ENCODE measurements at regions not wholly inside any gene's neighbourhood (a gene's known extent, or its start where the extent isn't known, plus 50 kb on each side); places are given as distances from the start of the nearest gene placed in this dataset.
A peak's percentile ranks its signal among the peaks of the same experiment; 100 is the strongest.
"Not testable (repeated sequence)": the region's sequence is repeated elsewhere in the genome, so short reads cannot be mapped to it uniquely, and the experiment has no call there.

DNA sequence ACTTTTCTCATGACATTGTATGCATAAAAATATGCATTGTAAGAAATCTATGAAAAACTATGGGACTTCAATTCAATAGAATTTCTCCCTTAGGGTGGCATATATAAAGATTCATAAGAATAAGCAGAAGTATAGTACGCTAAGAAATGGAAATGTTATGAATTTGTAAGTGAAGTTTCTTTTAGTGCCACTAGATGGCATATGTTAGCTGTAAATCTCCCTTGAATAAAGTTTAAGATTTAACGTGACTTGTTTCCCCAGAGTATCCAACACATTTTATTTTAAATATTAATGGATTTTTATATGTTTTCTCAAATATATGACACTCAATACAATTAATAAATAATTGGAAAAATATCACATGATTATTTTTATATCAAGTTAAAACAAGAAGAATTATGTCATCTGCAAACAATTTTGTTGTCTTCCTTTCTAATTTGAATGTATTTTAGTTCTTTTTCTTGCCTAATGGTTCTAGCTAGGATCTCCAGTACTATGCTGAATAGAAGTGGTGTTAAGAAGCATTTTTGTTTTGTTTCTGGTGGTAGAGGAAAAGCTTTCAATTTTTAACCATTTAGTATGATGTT is 287.2 kb downstream of the HGF start:
- no peaks in the 10 kb centered on the region for H3K36me3 Mint-ChIP-seq
- no peak for DNase-seq (ENCODE audit: extremely low spot score, unreplicated experiment)
- TF ChIP-seq, protein P1, sequence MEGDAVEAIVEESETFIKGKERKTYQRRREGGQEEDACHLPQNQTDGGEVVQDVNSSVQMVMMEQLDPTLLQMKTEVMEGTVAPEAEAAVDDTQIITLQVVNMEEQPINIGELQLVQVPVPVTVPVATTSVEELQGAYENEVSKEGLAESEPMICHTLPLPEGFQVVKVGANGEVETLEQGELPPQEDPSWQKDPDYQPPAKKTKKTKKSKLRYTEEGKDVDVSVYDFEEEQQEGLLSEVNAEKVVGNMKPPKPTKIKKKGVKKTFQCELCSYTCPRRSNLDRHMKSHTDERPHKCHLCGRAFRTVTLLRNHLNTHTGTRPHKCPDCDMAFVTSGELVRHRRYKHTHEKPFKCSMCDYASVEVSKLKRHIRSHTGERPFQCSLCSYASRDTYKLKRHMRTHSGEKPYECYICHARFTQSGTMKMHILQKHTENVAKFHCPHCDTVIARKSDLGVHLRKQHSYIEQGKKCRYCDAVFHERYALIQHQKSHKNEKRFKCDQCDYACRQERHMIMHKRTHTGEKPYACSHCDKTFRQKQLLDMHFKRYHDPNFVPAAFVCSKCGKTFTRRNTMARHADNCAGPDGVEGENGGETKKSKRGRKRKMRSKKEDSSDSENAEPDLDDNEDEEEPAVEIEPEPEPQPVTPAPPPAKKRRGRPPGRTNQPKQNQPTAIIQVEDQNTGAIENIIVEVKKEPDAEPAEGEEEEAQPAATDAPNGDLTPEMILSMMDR (conservative IDR thresholded peaks at IDR 0.05): peak; percentile 88
- H3K27ac Mint-ChIP-seq: no peak overlapping the region
- H3K27me3 Mint-ChIP-seq: peaks cover 3% of the 10 kb centered on the region
- no peak overlapping the region for H3K4me3 Mint-ChIP-seq
- H3K4me1 Mint-ChIP-seq (ENCODE audit: unreplicated experiment): peaks cover 6% of the 10 kb centered on the region
- H3K9me3 Mint-ChIP-seq: no peaks in the 10 kb centered on the region

GRCh38 chr7:81478664-81479063 is 291.2 kb downstream of the HGF start:
- DNase-seq (ENCODE audit: extremely low spot score, unreplicated experiment): no peak
- Mint-ChIP-seq H3K4me3 (no peak overlapping the region), H3K9me3 (no peaks in the 10 kb centered on the region)

DNA sequence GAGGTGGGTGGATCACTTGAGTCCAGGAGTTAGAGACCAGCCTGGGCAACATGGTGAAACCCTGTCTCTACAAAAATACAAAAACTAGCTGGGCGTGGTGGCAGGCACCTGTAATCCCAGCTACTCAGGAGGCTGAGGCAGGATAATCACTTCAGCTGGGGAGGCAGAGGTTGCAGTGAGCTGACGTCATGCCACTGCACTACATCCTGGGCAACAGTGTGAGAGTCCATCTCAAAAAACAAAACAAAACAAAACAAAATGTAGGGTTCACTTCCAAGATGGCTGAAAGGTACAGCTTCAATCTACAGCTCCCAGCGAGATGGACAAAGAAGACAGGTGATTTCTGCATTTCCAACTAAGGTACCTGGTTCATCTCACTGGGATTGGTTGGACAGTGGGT is 291.6 kb downstream of the HGF start:
- not testable (repeated sequence) for H3K4me1 Mint-ChIP-seq (ENCODE audit: unreplicated experiment); H3K27me3 Mint-ChIP-seq; H3K36me3 Mint-ChIP-seq; H3K9me3 Mint-ChIP-seq; H3K4me3 Mint-ChIP-seq; DNase-seq (ENCODE audit: extremely low spot score, unreplicated experiment); H3K27ac Mint-ChIP-seq

More at GRCh38 chr7:81478664-81479063, 291.2 kb downstream of the HGF start:
- TF ChIP-seq, protein P1 (conservative IDR thresholded peaks at IDR 0.05): no peak
- H3K27me3 Mint-ChIP-seq: peaks cover 3% of the 10 kb centered on the region
- no peak overlapping the region for H3K27ac Mint-ChIP-seq
- no peaks in the 10 kb centered on the region for H3K4me1 Mint-ChIP-seq (ENCODE audit: unreplicated experiment)
- no peaks in the 10 kb centered on the region for H3K36me3 Mint-ChIP-seq

DNA sequence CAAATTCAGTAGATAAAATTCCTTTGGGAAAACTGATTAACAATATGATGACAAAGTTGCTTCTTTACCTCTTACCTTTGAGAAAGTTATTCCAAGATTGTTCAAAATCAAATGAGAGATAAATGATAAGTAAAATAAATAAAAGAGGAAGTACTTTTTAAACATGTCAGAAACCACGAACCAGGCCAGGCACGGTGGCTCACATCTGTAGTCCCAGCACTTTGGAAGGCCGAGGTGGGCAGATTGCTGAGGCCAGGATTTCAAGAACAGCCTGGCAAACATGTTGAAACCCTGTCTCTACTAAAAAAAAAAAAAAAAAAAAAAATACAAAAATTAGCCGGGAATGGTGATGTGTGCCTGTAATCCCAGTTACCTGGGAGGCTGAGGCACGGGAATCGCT is 296.6 kb downstream of the HGF start:
- Mint-ChIP-seq H3K27me3 (no peaks in the 10 kb centered on the region), H3K27ac (no peak overlapping the region), H3K4me1 (ENCODE audit: unreplicated experiment) (peaks cover 17% of the 10 kb centered on the region), H3K9me3 (no peaks in the 10 kb centered on the region), H3K4me3 (no peak overlapping the region), H3K36me3 (no peaks in the 10 kb centered on the region)
- no peak for DNase-seq (ENCODE audit: extremely low spot score, unreplicated experiment)
- TF ChIP-seq, protein P1 (conservative IDR thresholded peaks at IDR 0.05): no peak

DNA sequence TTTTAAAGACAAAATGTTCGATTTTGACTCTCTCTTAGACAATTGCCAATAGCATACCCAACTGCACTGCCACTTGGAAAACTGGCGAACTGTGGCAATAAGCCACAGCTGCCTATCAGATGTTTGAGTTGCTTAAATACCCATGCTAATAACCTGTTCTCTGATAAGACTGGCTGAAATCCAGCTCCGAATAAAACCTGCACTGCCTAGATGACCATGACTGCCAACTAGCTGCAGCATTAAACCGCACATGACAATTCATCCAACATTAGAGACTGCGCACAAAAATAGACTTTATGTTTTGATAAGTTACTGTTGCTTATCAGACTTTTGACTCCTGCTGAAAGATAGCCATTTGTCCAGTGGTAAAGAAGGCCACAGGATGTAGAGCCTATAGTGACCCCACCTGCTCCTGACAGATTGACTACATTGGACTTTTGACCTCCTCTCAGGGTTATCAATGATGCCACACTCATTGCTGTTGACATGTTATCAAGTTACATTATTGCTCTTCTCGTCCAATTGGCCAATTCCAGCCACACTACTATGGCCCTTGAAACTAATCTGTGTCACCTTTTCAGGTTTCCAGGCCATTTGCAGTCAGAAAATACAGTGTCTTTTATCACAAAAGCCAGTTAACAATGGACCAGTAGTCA is 299.0 kb downstream of the HGF start:
- H3K9me3 Mint-ChIP-seq: no peaks in the 10 kb centered on the region
- no peaks in the 10 kb centered on the region for H3K36me3 Mint-ChIP-seq
- no peak overlapping the region for H3K27ac Mint-ChIP-seq
- no peaks in the 10 kb centered on the region for H3K27me3 Mint-ChIP-seq
- H3K4me1 Mint-ChIP-seq (ENCODE audit: unreplicated experiment): peaks cover 17% of the 10 kb centered on the region
- no peak overlapping the region for H3K4me3 Mint-ChIP-seq
- TF ChIP-seq, protein P1 (conservative IDR thresholded peaks at IDR 0.05): no peak
- no peak for DNase-seq (ENCODE audit: extremely low spot score, unreplicated experiment)

DNA sequence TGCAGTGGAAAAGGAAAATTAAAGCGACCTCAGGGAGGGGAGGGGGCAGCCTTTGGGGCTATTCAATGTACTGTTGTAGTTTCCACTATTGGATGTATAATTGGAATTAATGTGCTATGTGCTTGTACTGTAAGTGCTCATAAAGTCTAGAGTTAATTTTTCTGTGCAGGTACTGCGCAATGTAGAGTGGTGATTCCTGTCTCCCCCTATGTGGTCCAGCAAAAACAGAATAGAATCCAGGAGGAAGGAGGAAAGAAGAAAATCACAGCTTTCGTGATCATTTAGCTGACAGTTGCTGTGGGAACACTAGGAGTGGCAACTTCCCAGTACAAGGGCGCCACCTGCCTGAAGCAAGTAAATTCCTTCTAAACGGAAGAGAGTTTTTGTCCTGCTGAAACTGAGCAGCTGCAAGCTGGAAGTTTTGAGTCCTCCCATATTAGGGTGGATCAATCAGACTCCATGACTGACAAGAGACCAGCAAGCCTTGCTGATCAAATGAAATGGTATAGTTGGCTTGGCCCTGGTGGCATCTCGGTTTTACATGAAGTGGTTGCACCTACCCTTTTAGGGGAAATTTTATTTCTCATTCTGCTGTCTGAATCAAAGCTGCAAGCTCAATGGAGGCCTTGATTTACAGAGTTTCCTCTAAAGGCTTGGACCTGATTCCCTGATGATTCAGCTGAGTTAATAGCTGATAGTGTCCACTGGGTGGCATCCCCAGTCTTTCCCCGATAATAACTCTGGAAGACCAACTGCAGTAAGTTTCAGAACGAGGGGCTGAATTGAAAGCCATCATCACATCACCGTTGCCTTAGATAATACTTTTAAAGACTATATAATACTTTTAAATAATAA is 299.8 kb downstream of the HGF start:
- peak; percentile 71 for DNase-seq (ENCODE audit: extremely low spot score, unreplicated experiment)

More for the DNA sequence above, 299.8 kb downstream of the HGF start:
- no peaks in the 10 kb centered on the region for H3K27me3 Mint-ChIP-seq
- H3K27ac Mint-ChIP-seq: peak overlapping the region; percentile 23
- H3K4me1 Mint-ChIP-seq (ENCODE audit: unreplicated experiment): peaks cover 17% of the 10 kb centered on the region
- H3K36me3 Mint-ChIP-seq: no peaks in the 10 kb centered on the region
- H3K9me3 Mint-ChIP-seq: no peaks in the 10 kb centered on the region
- TF ChIP-seq, protein P1 (conservative IDR thresholded peaks at IDR 0.05): peak; percentile 84
- H3K4me3 Mint-ChIP-seq: no peak overlapping the region

Measured in type B pancreatic cell (in vitro differentiated cells).